Coronary artery (tissue), 2 donors: ENCODE measurements at regions not wholly inside any gene's neighbourhood (a gene's known extent, or its start where the extent isn't known, plus 50 kb on each side); places are given as distances from the start of the nearest gene placed in this dataset.

Source experiments
- DNase-seq: peaks from one replicate; pipeline ENCODE4 v3.0.0-alpha.2; 2017; ENCODE audit warnings: low spot score
- H3K27ac ChIP-seq, 2 donors: fragments of 200-600 bp; sonication (generic); one replicate each; pipeline ENCODE4 v1.5.1; 2016 to 2019
- H3K4me3 ChIP-seq: fragments of 200-600 bp; sonication (generic); 2 replicates; pipeline ENCODE4 v1.5.1; 2016; ENCODE audit warnings: mild to moderate bottlenecking, moderate library complexity
- TF ChIP-seq, protein P1 (sequence below): fragments of 200-600 bp; sonication (generic); IDR thresholded peaks from one replicate; pipeline ENCODE4 v1.5.1; 2019; ENCODE audit warnings: antibody characterized with exemption

DNA sequence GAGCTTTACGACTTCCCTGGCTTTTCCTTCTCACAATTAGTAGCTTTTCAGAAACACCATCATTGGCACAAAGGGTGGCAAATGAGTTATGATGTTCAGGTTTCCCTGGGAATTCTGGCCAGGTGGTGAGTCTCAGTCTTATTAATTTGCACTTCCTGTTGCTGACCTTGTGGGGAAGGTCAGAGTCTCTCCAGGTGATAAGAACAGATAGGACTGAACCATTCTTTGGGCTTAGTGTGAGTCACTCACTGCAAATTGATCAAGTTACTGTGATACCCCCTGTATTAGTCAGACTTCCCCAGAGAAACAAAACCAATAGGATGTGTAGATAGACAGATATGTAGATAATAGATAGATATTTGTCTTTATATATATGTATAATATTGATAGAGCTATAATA, 53.8 kb upstream of the RANBP3L start:
- TF ChIP-seq, protein P1, sequence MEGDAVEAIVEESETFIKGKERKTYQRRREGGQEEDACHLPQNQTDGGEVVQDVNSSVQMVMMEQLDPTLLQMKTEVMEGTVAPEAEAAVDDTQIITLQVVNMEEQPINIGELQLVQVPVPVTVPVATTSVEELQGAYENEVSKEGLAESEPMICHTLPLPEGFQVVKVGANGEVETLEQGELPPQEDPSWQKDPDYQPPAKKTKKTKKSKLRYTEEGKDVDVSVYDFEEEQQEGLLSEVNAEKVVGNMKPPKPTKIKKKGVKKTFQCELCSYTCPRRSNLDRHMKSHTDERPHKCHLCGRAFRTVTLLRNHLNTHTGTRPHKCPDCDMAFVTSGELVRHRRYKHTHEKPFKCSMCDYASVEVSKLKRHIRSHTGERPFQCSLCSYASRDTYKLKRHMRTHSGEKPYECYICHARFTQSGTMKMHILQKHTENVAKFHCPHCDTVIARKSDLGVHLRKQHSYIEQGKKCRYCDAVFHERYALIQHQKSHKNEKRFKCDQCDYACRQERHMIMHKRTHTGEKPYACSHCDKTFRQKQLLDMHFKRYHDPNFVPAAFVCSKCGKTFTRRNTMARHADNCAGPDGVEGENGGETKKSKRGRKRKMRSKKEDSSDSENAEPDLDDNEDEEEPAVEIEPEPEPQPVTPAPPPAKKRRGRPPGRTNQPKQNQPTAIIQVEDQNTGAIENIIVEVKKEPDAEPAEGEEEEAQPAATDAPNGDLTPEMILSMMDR: no peak
- DNase-seq: no peak
- Histone ChIP-seq H3K27ac (no peak overlapping the region), H3K4me3 (no peak overlapping the region)

DNA sequence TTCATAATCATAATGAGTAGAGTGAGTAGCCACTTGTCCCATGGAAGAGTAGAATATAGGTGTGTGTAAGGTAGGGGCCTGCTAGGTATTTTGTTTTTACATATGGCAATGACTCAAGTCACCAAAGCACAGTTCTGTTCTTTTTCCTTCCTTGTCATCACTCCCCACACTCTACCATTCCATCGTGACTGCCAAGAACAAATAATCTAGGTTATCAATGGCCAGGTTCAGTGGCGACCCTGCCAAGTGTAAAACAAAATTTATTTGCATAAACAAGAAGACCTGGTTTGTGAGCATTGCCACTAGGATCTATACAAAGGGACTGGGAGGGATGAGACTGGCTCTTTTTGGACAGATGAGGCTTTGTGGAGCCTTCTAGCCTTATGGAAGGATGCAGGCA, 55.2 kb upstream of the RANBP3L start:
- no peak for DNase-seq
- TF ChIP-seq, protein P1: no peak
- no peak overlapping the region for H3K4me3 ChIP-seq
- no peak overlapping the region for H3K27ac ChIP-seq

DNA sequence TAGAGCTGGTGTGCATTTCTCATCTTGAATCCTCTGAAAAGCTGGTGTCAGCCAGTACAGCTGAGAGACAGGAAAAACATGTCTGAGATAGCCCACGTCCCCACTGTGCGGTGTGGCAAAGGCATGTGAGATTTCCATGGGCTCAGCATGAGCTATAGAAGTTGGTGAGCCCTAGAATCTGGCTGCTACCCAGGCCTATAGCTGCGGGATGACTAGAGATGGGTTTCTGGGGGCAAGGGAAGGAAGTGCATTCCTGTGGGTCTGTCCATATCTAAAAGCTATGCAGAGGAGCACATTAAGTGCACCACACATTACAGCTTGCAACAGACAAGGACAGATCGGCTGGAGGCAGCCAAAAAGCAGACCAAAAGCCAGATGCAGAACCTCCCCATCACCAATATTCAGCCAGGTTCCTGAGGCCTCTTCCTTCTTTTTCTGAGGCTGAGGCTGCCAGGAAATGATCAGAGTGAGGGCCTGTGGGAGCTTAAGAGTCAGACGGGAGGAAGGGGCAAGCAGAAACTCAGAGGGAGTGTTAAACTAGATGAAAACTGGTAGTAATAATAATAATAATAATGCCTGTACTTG, 55.8 kb upstream of the RANBP3L start:
- DNase-seq: no peak
- TF ChIP-seq, protein P1: no peak
- no peak overlapping the region for H3K4me3 ChIP-seq
- no peak overlapping the region for H3K27ac ChIP-seq

DNA sequence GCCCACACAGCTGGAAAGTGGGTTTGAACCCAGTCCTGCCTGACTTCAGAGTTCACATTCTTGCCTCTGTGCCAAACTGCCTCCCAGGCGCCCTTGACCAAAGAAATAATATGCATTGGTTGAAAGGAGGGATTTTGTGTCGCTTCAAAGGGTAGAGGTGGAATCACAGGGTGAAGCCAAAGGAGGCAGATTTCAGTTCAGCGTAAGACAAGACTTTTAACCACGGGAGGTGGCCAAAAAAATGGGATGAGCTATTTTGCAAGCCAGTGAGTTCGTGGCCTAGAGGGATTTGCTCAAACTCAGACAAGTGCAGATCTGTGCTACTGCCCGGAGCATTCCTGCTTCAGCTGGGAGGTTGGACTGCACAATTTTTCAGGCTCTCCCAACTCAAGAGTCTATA, 57.6 kb upstream of the RANBP3L start:
- DNase-seq: no peak
- no peak overlapping the region for H3K27ac ChIP-seq
- TF ChIP-seq, protein P1: no peak
- H3K4me3 ChIP-seq: no peak overlapping the region

DNA sequence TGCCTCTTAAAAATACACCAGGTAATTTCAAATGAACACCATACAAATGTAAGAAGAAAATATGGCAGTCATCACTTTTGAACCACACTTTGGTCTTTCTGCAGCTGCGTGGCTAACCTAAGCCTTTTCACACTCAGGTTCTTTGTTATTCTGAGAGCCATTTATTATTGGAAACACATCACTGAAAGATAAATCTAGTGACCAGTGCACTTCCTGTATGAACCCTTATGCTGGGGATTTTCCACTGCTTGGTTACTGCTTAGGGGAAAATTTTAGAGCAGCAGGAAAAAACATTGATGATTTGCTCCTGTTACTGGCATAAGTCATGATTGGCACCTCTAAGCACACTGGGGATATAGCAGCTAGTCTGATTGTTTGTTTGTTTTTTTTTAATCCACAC, 58.6 kb upstream of the RANBP3L start:
- TF ChIP-seq, protein P1: no peak
- no peak for DNase-seq
- Histone ChIP-seq H3K27ac (no peak overlapping the region), H3K4me3 (no peak overlapping the region)

DNA sequence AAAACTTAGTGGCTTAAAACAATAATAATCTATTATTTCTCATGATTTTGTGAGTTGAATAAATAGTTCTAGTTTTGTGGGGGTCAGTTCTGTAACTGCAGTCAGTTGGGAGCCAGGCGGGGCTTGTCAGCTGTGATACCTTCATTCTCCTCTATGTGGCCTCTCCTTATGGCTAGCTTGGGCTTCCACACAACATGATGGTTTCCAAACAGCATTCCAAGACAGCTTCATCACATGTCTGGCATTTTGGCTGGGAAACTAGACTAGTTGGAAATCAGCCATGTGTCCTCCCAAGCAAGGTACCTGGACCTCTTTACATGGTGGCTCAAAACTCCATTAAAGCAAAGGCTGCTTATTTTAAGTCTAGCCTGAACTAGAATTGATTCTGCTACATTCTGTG, 61.4 kb upstream of the RANBP3L start:
- TF ChIP-seq, protein P1: no peak
- no peak overlapping the region for H3K4me3 ChIP-seq
- H3K27ac ChIP-seq: no peak overlapping the region
- no peak for DNase-seq

DNA sequence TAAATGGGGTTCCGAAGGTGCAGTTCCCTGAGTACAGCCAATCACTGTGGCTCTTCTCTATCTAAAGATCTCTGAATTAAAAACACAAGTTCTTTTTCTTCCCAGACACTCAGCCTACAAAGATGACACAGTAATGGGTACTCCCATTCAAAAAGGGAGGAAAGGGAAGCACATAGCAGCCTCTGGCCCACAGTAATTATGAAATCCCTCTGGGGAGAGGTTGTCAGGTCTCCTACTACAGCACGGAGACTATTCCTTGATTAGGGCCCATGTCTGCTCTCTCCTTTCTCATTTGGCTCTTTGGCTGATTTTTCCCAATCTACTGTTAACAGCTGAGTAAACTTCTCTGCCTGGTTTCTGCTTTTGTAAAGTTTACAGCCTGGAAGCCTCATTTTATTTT, 62.0 kb upstream of the RANBP3L start:
- TF ChIP-seq, protein P1: no peak
- DNase-seq: no peak
- Histone ChIP-seq H3K4me3 (no peak overlapping the region), H3K27ac (no peak overlapping the region)
